ENCODE measurements at regions not wholly inside any gene's neighbourhood (a gene's known extent, or its start where the extent isn't known, plus 50 kb on each side); places are given as distances from the start of the nearest gene placed in this dataset.

GRCh38 chr5:109611505-109611904 lies 78.2 kb upstream of the MAN2A1 start:
- WGBS = 90% methylated on average over 3 of the region's 3 CpGs
- Histone ChIP-seq H3K4me3 (ENCODE audit: low read depth in 1 of 3, low read length in 3 of 3) (no peak overlapping the region), H3K36me3 (ENCODE audit: control insufficient read depth in 4 of 4, insufficient read depth in 3 of 4, low read depth in 1 of 4, low read length in 3 of 4) (no peaks in the 10 kb centered on the region), H3K27me3 (ENCODE audit: control insufficient read depth in 4 of 4, insufficient read depth in 4 of 4, low read length in 3 of 4) (no peaks in the 10 kb centered on the region), H3K9me3 (ENCODE audit: control insufficient read depth in 4 of 4, low read length in 3 of 4) (no peaks in the 10 kb centered on the region), H3K27ac (ENCODE audit: low read depth in 1 of 2, low read length in 2 of 2) (no peak overlapping the region), H3K4me1 (ENCODE audit: control insufficient read depth in 4 of 4, insufficient read depth in 4 of 4, low read length in 3 of 4) (no peaks in the 10 kb centered on the region), H3K9ac (ENCODE audit: low read depth in 1 of 2, low read length in 2 of 2) (no peak overlapping the region)
- no peak for DNase-seq (ENCODE audit: low spot score)
- no peak for TF ChIP-seq ZBTB33 (IDR thresholded peaks at IDR 0.05)
- TF ChIP-seq HNF4A (conservative IDR thresholded peaks at IDR 0.05) = no peak

GRCh38 chr5:109611061-109611460 lies 78.7 kb upstream of the MAN2A1 start:
- H3K36me3 ChIP-seq (ENCODE audit: control insufficient read depth in 4 of 4, insufficient read depth in 3 of 4, low read depth in 1 of 4, low read length in 3 of 4) = no peaks in the 10 kb centered on the region
- no peak overlapping the region for H3K27ac ChIP-seq (ENCODE audit: low read depth in 1 of 2, low read length in 2 of 2)
- DNase-seq (ENCODE audit: low spot score) = no peak
- WGBS = 79% methylated on average over 4 of the region's 4 CpGs
- H3K27me3 ChIP-seq (ENCODE audit: control insufficient read depth in 4 of 4, insufficient read depth in 4 of 4, low read length in 3 of 4) = no peaks in the 10 kb centered on the region
- no peaks in the 10 kb centered on the region for H3K4me1 ChIP-seq (ENCODE audit: control insufficient read depth in 4 of 4, insufficient read depth in 4 of 4, low read length in 3 of 4)
- H3K9ac ChIP-seq (ENCODE audit: low read depth in 1 of 2, low read length in 2 of 2) = no peak overlapping the region
- TF ChIP-seq CTCF (IDR thresholded peaks at IDR 0.05; ENCODE audit: low read depth, low read length, missing input control) (no peak), JUND (IDR thresholded peaks at IDR 0.05) (no peak), TAF1 (conservative IDR thresholded peaks at IDR 0.05) (no peak), ATF3 (IDR thresholded peaks at IDR 0.05) (no peak), FOXA1 (IDR thresholded peaks at IDR 0.05) (no peak), YY1 (IDR thresholded peaks at IDR 0.05) (no peak), MAX (IDR thresholded peaks at IDR 0.05) (no peak), HNF4G (IDR thresholded peaks at IDR 0.05) (no peak), REST (IDR thresholded peaks at IDR 0.05) (no peak), GABPA (IDR thresholded peaks at IDR 0.05 in 1 of 2, conservative IDR thresholded peaks at IDR 0.05 in 1 of 2) (no peak), RXRA (IDR thresholded peaks at IDR 0.05) (no peak), RAD21 (IDR thresholded peaks at IDR 0.05) (no peak), NR2F2 (IDR thresholded peaks at IDR 0.05) (no peak), FOXA2 (IDR thresholded peaks at IDR 0.05) (no peak)
- H3K9me3 ChIP-seq (ENCODE audit: control insufficient read depth in 4 of 4, low read length in 3 of 4) = no peaks in the 10 kb centered on the region
- no peak overlapping the region for H3K4me3 ChIP-seq (ENCODE audit: low read depth in 1 of 3, low read length in 3 of 3)
